HCT116 (cell line): ENCODE measurements at regions not wholly inside any gene's neighbourhood (a gene's known extent, or its start where the extent isn't known, plus 50 kb on each side); places are given as distances from the start of the nearest gene placed in this dataset.

Experiments
- ATAC-seq: fragments of 200-7000 bp; cut with Tn5 transposase; 2 replicates; pipeline ENCODE4 v1.9.1; 2020; ENCODE audit warnings: mild to moderate bottlenecking, moderate library complexity
- BruUV-seq: library from RNA; stranded (reverse); fragments of 400-500 nt; replicated peaks from 2 replicates; lab custom pipeline; 2021; lab: Mats Ljungman, UMichigan
- CTCF ChIA-PET: fragments of 300-600 bp; sonication (Branson Sonifier 250); formaldehyde crosslinking; loops from one replicate; lab custom pipeline; 2021; ENCODE audit warnings: antibody characterized with exemption; lab: Charles Lee
- POLR2A ChIA-PET: fragments of 300-600, 350-600 bp; sonication (Branson Sonifier 250); formaldehyde crosslinking; loops from one replicate; lab custom pipeline; 2021; ENCODE audit warnings: antibody characterized with exemption; lab: Charles Lee
- RAD21 ChIA-PET, 2 experiments: fragments of 300-600 bp; sonication (Branson Sonifier 250); formaldehyde crosslinking; loops; one replicate each; lab custom pipeline; 2023; ENCODE audit warnings: low total read pairs in 2 of 2; ENCODE audit not compliant: uncharacterized antibody in 2 of 2, unreplicated experiment in 2 of 2, low non-redundant PET in 1 of 2; lab: Charles Lee
- DNase-seq: peaks from one replicate; pipeline ENCODE4 v3.0.0-alpha.2; 2010; ENCODE audit warnings: low read depth, low spot score
- H2AFZ ChIP-seq: fragments of 200-600 bp; shearing (Covaris generic), sonication (generic); 2 replicates; pipeline ENCODE4 v1.6.1; 2017; ENCODE audit warnings: low read depth, mixed run types, mixed read lengths, antibody characterized with exemption, low read length; ENCODE audit not compliant: poor library complexity, severe bottlenecking
- H3K27ac ChIP-seq: 2 replicates; pipeline ENCODE4 v1.5.1; 2012; ENCODE audit warnings: low read depth, low read length
- H3K27me3 ChIP-seq: fragments of 200-600 bp; sonication (generic); 2 replicates; pipeline ENCODE4 v1.6.1; 2016; ENCODE audit warnings: mixed run types, low read length, mixed read lengths; ENCODE audit not compliant: insufficient read depth
- H3K36me3 ChIP-seq, 2 experiments: fragments of 200-500 bp in 1 of 2; fragments of 200-600 bp in 1 of 2; sonication (Bioruptor generic) in 1 of 2; sonication (generic) in 1 of 2; 2 replicates each; pipeline versions ENCODE4 v1.5.1 to v1.6.1; 2014 to 2016; ENCODE audit warnings: low read length in 2 of 2, inconsistent platforms in 1 of 2, mixed read lengths in 1 of 2, mixed run types in 1 of 2; ENCODE audit not compliant: insufficient read depth in 2 of 2, control insufficient read depth in 1 of 2
- H3K4me1 ChIP-seq, 2 experiments: fragments of 200-600 bp in 1 of 2; sonication (generic) in 1 of 2; 2 replicates each; pipeline versions ENCODE4 v1.5.1 to v1.6.1; 2012 to 2017; ENCODE audit warnings: low read length in 2 of 2, inconsistent platforms in 1 of 2, mild to moderate bottlenecking in 1 of 2, mixed read lengths in 1 of 2, mixed run types in 1 of 2, moderate library complexity in 1 of 2; ENCODE audit not compliant: insufficient read depth in 2 of 2, control insufficient read depth in 1 of 2
- H3K4me2 ChIP-seq: fragments of 200-600 bp; sonication (generic); 2 replicates; pipeline ENCODE4 v1.6.1; 2017; ENCODE audit warnings: mixed run types, low read length, mixed read lengths
- H3K4me3 ChIP-seq, 2 experiments: fragments of 200-600 bp in 1 of 2; sonication (generic) in 1 of 2; replicated peaks in 1 of 2; 2 replicates each; pipeline ENCODE4 v1.5.1; 2011 to 2016; ENCODE audit warnings: low read length in 2 of 2, control low read depth in 1 of 2, low read depth in 1 of 2, mild to moderate bottlenecking in 1 of 2, mixed read lengths in 1 of 2, mixed run types in 1 of 2
- H3K79me2 ChIP-seq: fragments of 200-600 bp; sonication (generic); 2 replicates; pipeline ENCODE4 v1.6.1; 2017; ENCODE audit warnings: mild to moderate bottlenecking, mixed run types, low read length, moderate library complexity, mixed read lengths; ENCODE audit not compliant: insufficient read depth
- H3K9ac ChIP-seq: fragments of 200-600 bp; sonication (generic); 2 replicates; pipeline ENCODE4 v1.6.1; 2016; ENCODE audit warnings: low read length, mixed read lengths
- H3K9me2 ChIP-seq: fragments of 200-600 bp; sonication (generic), shearing (Covaris generic); 2 replicates; pipeline ENCODE4 v1.6.1; 2017; ENCODE audit warnings: mixed run types, mild to moderate bottlenecking, moderate library complexity; ENCODE audit not compliant: insufficient read depth
- H3K9me3 ChIP-seq, 2 experiments: fragments of 200-500 bp in 1 of 2; fragments of 200-600 bp in 1 of 2; sonication (Bioruptor generic) in 1 of 2; sonication (generic) in 1 of 2; 2 replicates each; pipeline ENCODE4 v1.6.1; 2014 to 2017; ENCODE audit warnings: low read length in 2 of 2, mixed read lengths in 2 of 2, inconsistent platforms in 1 of 2, low read depth in 1 of 2, mild to moderate bottlenecking in 1 of 2, mixed run types in 1 of 2, moderate library complexity in 1 of 2; ENCODE audit not compliant: control insufficient read depth in 1 of 2, insufficient read depth in 1 of 2
- H4K20me1 ChIP-seq: fragments of 200-600 bp; sonication (generic), shearing (Covaris generic); 2 replicates; pipeline ENCODE4 v1.6.1; 2017; ENCODE audit warnings: mixed run types, mild to moderate bottlenecking, moderate library complexity; ENCODE audit not compliant: insufficient read depth
- CBX3 ChIP-seq: IDR thresholded peaks from 2 replicates; pipeline ENCODE4 v1.6.1; 2012; ENCODE audit warnings: low read depth
- CEBPB ChIP-seq: IDR thresholded peaks from 2 replicates; pipeline ENCODE4 v1.6.1; 2012; ENCODE audit warnings: low read depth
- EGR1 ChIP-seq: IDR thresholded peaks from 2 replicates; pipeline ENCODE4 v1.6.1; 2012; ENCODE audit warnings: low read depth
- ELF1 ChIP-seq: IDR thresholded peaks from 2 replicates; pipeline ENCODE4 v1.6.1; 2012; ENCODE audit warnings: low read depth, borderline replicate concordance
- FOSL1 ChIP-seq: IDR thresholded peaks from 2 replicates; pipeline ENCODE4 v1.6.1; 2012; ENCODE audit warnings: low read depth
- RAD21 ChIP-seq: IDR thresholded peaks from 2 replicates; pipeline ENCODE4 v1.6.1; 2012; ENCODE audit warnings: low read depth, mild to moderate bottlenecking
- SIN3A ChIP-seq: IDR thresholded peaks from 2 replicates; pipeline ENCODE4 v1.6.1; 2012; ENCODE audit warnings: low read depth
- SP1 ChIP-seq: IDR thresholded peaks from 2 replicates; pipeline ENCODE4 v1.6.1; 2012; ENCODE audit warnings: low read depth
- SRF ChIP-seq: IDR thresholded peaks from 2 replicates; pipeline ENCODE4 v1.6.1; 2012; ENCODE audit warnings: low read depth
- TCF7L2 ChIP-seq: IDR thresholded peaks from 2 replicates; pipeline ENCODE4 v1.7.0; 2011; ENCODE audit warnings: borderline replicate concordance, inconsistent platforms; ENCODE audit not compliant: insufficient read depth, insufficient read length; ENCODE audit errors: extremely low read depth
- YY1 ChIP-seq: IDR thresholded peaks from 2 replicates; pipeline ENCODE4 v1.6.1; 2011; ENCODE audit warnings: low read length, low read depth, moderate library complexity, mild to moderate bottlenecking; ENCODE audit not compliant: insufficient replicate concordance; ENCODE audit errors: extremely low read depth
- ZFX ChIP-seq: fragments of 450-650 bp; IDR thresholded peaks from 2 replicates; pipeline ENCODE4 v1.6.1; 2017
- ZNF274 ChIP-seq: fragments of 200-500 bp; sonication (Bioruptor generic); IDR thresholded peaks from 2 replicates; pipeline ENCODE4 v1.6.1; 2014; ENCODE audit warnings: mild to moderate bottlenecking, low read depth, low read length, inconsistent platforms
- intact Hi-C: fragments of 100-400 bp; cut with micrococcal nuclease; formaldehyde crosslinking; loops from 2 replicates; pipeline ENCODE4 v1.10.0; 2022
- TF ChIP-seq, protein P1 (sequence below): IDR thresholded peaks from 2 replicates; pipeline ENCODE4 v1.6.1; 2012

- no peaks in the 10 kb centered on the region for H3K4me1 ChIP-seq
- H3K27ac ChIP-seq: no peak overlapping the region
- 0 out of 4 replicates have a peak, but pooled peaks cover 0 to 3% of the 10 kb centered on the region in 2 experiments for H3K9me3 ChIP-seq
- no peak overlapping the region for H3K9ac ChIP-seq
- no peak overlapping the region for H3K4me3 ChIP-seq
- intact Hi-C loops: no loop called here
- ChIA-PET RAD21 (no interaction called here), POLR2A (no interaction called here), CTCF (interaction anchor here (1.0 kb wide), 1 partner anchor 442 kb away, joined by 3 read pairs; no protein-coding TSS in a partner anchor)
- DNase-seq (no peak), ATAC-seq (no peak)
- BruUV-seq: no TSS peak
- no peak overlapping the region for H2AFZ ChIP-seq
- TF ChIP-seq CBX3: no peak
- TF ChIP-seq SIN3A: no peak
- no peak for TF ChIP-seq FOSL1
- TF ChIP-seq RAD21: no peak
- TF ChIP-seq CEBPB: no peak
- TF ChIP-seq YY1: no peak
- no peak for TF ChIP-seq ZFX
- TF ChIP-seq, protein P1, sequence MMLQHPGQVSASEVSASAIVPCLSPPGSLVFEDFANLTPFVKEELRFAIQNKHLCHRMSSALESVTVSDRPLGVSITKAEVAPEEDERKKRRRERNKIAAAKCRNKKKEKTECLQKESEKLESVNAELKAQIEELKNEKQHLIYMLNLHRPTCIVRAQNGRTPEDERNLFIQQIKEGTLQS: no peak
- TF ChIP-seq ZNF274: no peak
- no peak for TF ChIP-seq TCF7L2
- no peak for TF ChIP-seq ELF1
- TF ChIP-seq SRF: no peak
- no peak for TF ChIP-seq SP1
- TF ChIP-seq EGR1: no peak
- H3K27me3 ChIP-seq: no peaks in the 10 kb centered on the region
- no peaks in the 10 kb centered on the region for H3K36me3 ChIP-seq
- no peaks in the 10 kb centered on the region for H3K79me2 ChIP-seq
- no peak overlapping the region for H3K4me2 ChIP-seq
- no peaks in the 10 kb centered on the region for H4K20me1 ChIP-seq
- no peaks in the 10 kb centered on the region for H3K9me2 ChIP-seq
Measured at GRCh38 chr2:128505575-128506526, 187.2 kb upstream of the HS6ST1 start.
